ENCODE measurements at regions not wholly inside any gene's neighbourhood (a gene's known extent, or its start where the extent isn't known, plus 50 kb on each side); places are given as distances from the start of the nearest gene placed in this dataset.

DNA sequence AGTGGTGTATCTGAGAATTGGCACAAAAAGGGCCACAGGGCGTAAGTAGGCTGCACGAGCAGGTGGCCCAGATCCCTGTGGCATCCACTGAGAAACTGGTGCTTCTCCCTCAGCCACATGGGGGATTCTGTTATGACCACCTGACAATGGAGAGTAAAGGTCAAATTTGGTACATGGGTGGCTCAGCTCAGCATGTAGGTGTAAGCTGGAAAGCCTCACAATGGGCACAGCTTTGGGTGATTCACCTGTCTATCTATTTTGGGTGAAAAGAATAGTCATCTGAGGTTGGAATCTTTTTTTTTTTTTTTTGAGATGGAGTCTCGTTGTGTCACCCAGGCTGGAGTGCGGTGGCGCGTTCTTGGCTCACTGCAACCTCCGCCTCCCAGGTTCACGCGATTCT is 163.4 kb upstream of the TMEM260 start:
- Histone ChIP-seq H3K4me1 (ENCODE audit: insufficient read depth, low read length) (no peaks in the 10 kb centered on the region), H3K27ac (ENCODE audit: low read depth, low read length) (no peak overlapping the region), H3K4me2 (ENCODE audit: insufficient read depth, low read length) (no peak overlapping the region), H4K20me1 (ENCODE audit: insufficient read depth, low read length) (no peaks in the 10 kb centered on the region), H3K27me3 (ENCODE audit: insufficient read depth, low read length) (peaks cover 4% of the 10 kb centered on the region), H3K4me3 (ENCODE audit: insufficient read depth, low read length) (no peak overlapping the region), H3K9me3 (ENCODE audit: low read depth, low read length) (no peaks in the 10 kb centered on the region), H2AFZ (ENCODE audit: low read length) (no peak overlapping the region), H3K79me2 (ENCODE audit: insufficient read depth, low read length) (no peaks in the 10 kb centered on the region), H3K36me3 (ENCODE audit: insufficient read depth, low read length) (no peaks in the 10 kb centered on the region)
- TF ChIP-seq, protein P1, sequence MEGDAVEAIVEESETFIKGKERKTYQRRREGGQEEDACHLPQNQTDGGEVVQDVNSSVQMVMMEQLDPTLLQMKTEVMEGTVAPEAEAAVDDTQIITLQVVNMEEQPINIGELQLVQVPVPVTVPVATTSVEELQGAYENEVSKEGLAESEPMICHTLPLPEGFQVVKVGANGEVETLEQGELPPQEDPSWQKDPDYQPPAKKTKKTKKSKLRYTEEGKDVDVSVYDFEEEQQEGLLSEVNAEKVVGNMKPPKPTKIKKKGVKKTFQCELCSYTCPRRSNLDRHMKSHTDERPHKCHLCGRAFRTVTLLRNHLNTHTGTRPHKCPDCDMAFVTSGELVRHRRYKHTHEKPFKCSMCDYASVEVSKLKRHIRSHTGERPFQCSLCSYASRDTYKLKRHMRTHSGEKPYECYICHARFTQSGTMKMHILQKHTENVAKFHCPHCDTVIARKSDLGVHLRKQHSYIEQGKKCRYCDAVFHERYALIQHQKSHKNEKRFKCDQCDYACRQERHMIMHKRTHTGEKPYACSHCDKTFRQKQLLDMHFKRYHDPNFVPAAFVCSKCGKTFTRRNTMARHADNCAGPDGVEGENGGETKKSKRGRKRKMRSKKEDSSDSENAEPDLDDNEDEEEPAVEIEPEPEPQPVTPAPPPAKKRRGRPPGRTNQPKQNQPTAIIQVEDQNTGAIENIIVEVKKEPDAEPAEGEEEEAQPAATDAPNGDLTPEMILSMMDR (IDR thresholded peaks at IDR 0.05; ENCODE audit: extremely low read depth, low read depth, low read length): no peak
- DNase-seq (ENCODE audit: insufficient read length, low spot score, missing footprints): no peak

DNA sequence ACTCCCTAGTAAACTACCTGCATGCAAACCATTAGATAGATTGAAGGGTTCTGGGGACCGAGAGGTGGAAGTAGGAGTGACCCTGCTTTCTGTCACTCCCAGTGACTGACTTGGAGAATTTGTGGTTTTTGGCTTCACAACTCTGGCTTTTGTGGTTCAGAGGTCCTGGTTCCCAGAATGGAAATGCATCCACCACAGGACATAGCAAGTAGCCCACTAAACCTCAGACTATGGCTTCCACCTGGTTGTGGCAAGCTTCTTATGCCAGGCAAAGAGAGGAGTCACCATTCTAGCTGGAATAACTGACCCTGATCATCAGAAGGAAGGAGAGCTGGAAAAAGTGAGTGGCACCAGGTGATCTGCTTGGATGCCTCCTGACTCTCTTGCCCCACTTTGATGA is 162.4 kb upstream of the TMEM260 start:
- Histone ChIP-seq H3K27me3 (ENCODE audit: insufficient read depth, low read length) (peaks cover 4% of the 10 kb centered on the region), H3K4me3 (ENCODE audit: insufficient read depth, low read length) (no peak overlapping the region), H3K4me1 (ENCODE audit: insufficient read depth, low read length) (no peaks in the 10 kb centered on the region), H4K20me1 (ENCODE audit: insufficient read depth, low read length) (no peaks in the 10 kb centered on the region), H2AFZ (ENCODE audit: low read length) (no peak overlapping the region), H3K36me3 (ENCODE audit: insufficient read depth, low read length) (no peaks in the 10 kb centered on the region), H3K27ac (ENCODE audit: low read depth, low read length) (no peak overlapping the region), H3K79me2 (ENCODE audit: insufficient read depth, low read length) (no peaks in the 10 kb centered on the region), H3K4me2 (ENCODE audit: insufficient read depth, low read length) (no peak overlapping the region), H3K9me3 (ENCODE audit: low read depth, low read length) (no peaks in the 10 kb centered on the region)
- DNase-seq (ENCODE audit: insufficient read length, low spot score, missing footprints): no peak
- TF ChIP-seq, protein P1 (IDR thresholded peaks at IDR 0.05; ENCODE audit: extremely low read depth, low read depth, low read length): no peak

DNA sequence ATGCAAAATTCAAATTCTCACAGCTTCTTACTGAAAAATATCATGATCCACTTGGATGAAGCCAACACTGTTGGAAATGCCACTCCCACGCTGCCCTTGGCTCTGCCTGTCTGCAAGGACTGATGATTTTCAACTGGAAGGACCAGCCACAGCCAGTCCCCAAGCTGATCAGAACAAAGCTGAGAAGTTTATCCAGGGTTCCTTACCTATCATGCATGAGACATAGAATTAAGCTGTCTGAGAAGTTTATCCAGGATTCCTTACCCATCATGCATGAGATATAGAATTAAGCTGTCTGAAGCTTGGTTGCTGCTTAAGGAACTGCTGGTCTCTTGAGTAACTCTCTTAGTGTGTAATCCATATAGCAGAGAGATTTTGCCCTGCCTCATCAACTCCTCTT is 159.8 kb upstream of the TMEM260 start:
- Histone ChIP-seq H3K4me3 (ENCODE audit: insufficient read depth, low read length) (no peak overlapping the region), H3K4me1 (ENCODE audit: insufficient read depth, low read length) (peaks cover 15% of the 10 kb centered on the region), H3K4me2 (ENCODE audit: insufficient read depth, low read length) (no peak overlapping the region), H3K36me3 (ENCODE audit: insufficient read depth, low read length) (no peaks in the 10 kb centered on the region), H4K20me1 (ENCODE audit: insufficient read depth, low read length) (no peaks in the 10 kb centered on the region), H3K9me3 (ENCODE audit: low read depth, low read length) (no peaks in the 10 kb centered on the region), H2AFZ (ENCODE audit: low read length) (no peak overlapping the region), H3K27ac (ENCODE audit: low read depth, low read length) (no peak overlapping the region), H3K27me3 (ENCODE audit: insufficient read depth, low read length) (peaks cover 4% of the 10 kb centered on the region), H3K79me2 (ENCODE audit: insufficient read depth, low read length) (no peaks in the 10 kb centered on the region)
- TF ChIP-seq, protein P1 (IDR thresholded peaks at IDR 0.05; ENCODE audit: extremely low read depth, low read depth, low read length): no peak
- DNase-seq (ENCODE audit: insufficient read length, low spot score, missing footprints): no peak

DNA sequence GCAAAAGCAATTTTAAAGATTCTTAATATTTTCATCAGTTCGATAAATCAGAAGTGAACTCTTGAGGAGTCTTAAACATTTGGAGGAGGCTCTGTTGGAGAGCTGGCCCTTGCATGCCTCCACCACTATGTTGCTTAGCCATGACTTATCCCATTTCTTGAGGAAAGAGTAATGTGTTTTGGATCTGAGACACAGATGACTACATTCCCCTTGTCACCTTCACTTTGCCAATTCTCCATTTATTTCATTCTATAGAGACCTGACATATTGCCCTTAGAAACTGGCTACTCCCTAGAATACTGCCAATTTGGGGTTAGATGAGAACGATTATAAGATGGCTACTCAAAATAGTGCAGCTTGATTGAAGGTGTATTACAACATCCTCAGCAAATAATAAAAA is 157.4 kb upstream of the TMEM260 start:
- H3K27me3 ChIP-seq (ENCODE audit: insufficient read depth, low read length): peaks cover 17% of the 10 kb centered on the region
- H4K20me1 ChIP-seq (ENCODE audit: insufficient read depth, low read length): no peaks in the 10 kb centered on the region

More for the DNA sequence above, 157.4 kb upstream of the TMEM260 start:
- H3K27ac ChIP-seq (ENCODE audit: low read depth, low read length): no peak overlapping the region
- TF ChIP-seq, protein P1 (IDR thresholded peaks at IDR 0.05; ENCODE audit: extremely low read depth, low read depth, low read length): no peak
- no peak overlapping the region for H3K4me3 ChIP-seq (ENCODE audit: insufficient read depth, low read length)
- no peak for DNase-seq (ENCODE audit: insufficient read length, low spot score, missing footprints)
- H3K36me3 ChIP-seq (ENCODE audit: insufficient read depth, low read length): no peaks in the 10 kb centered on the region
- H3K4me2 ChIP-seq (ENCODE audit: insufficient read depth, low read length): no peak overlapping the region
- H3K79me2 ChIP-seq (ENCODE audit: insufficient read depth, low read length): no peaks in the 10 kb centered on the region
- no peaks in the 10 kb centered on the region for H3K9me3 ChIP-seq (ENCODE audit: low read depth, low read length)
- peaks cover 15% of the 10 kb centered on the region for H3K4me1 ChIP-seq (ENCODE audit: insufficient read depth, low read length)
- no peak overlapping the region for H2AFZ ChIP-seq (ENCODE audit: low read length)
